Neural cell (in vitro differentiated cells): ENCODE measurements at regions not wholly inside any gene's neighbourhood (a gene's known extent, or its start where the extent isn't known, plus 50 kb on each side); places are given as distances from the start of the nearest gene placed in this dataset.

Experiments used
- H2AFZ ChIP-seq: fragments of 200-600, 300-800 bp; sonication (generic), shearing (Covaris generic); 2 replicates; pipeline ENCODE4 v1.6.0; 2014; ENCODE audit warnings: low read depth, mild to moderate bottlenecking, antibody characterized with exemption, low read length, moderate library complexity
- H3F3A ChIP-seq: fragments of 200-600 bp; shearing (Covaris generic); 2 replicates; pipeline ENCODE4 v1.6.1; 2016; ENCODE audit warnings: mild to moderate bottlenecking, moderate library complexity, mixed read lengths, antibody characterized with exemption, low read length; ENCODE audit not compliant: insufficient read depth, poor library complexity, severe bottlenecking
- H3K27ac ChIP-seq: fragments of 200-600, 300-800 bp; sonication (generic), shearing (Covaris generic); 2 replicates; pipeline ENCODE4 v1.5.1; 2014; ENCODE audit warnings: mild to moderate bottlenecking, low read length, moderate library complexity
- H3K27me3 ChIP-seq: fragments of 300-800, 200-600 bp; sonication (generic), shearing (Covaris generic); 2 replicates; pipeline ENCODE4 v1.6.0; 2014; ENCODE audit warnings: mild to moderate bottlenecking, low read depth, low read length, moderate library complexity; ENCODE audit not compliant: insufficient read depth
- H3K36me3 ChIP-seq: fragments of 300-800, 200-600 bp; sonication (generic), shearing (Covaris generic); 2 replicates; pipeline ENCODE4 v1.5.1; 2014; ENCODE audit warnings: mild to moderate bottlenecking, antibody characterized with exemption, low read length, moderate library complexity; ENCODE audit not compliant: insufficient read depth
- H3K4me2 ChIP-seq: fragments of 300-800, 200-600 bp; sonication (generic), shearing (Covaris generic); 2 replicates; pipeline ENCODE4 v1.6.0; 2014; ENCODE audit warnings: mild to moderate bottlenecking, low read length
- H3K4me3 ChIP-seq: fragments of 300-800, 200-600 bp; sonication (generic), shearing (Covaris generic); 2 replicates; pipeline ENCODE4 v1.5.1; 2014; ENCODE audit warnings: mild to moderate bottlenecking, low read length, moderate library complexity
- H3K79me2 ChIP-seq: fragments of 200-600 bp; shearing (Covaris generic); replicated peaks from 2 replicates; pipeline ENCODE4 v1.6.0; 2014; ENCODE audit warnings: mild to moderate bottlenecking, low read length, moderate library complexity; ENCODE audit not compliant: insufficient read depth
- H3K9ac ChIP-seq: fragments of 300-800, 200-600 bp; sonication (generic), shearing (Covaris generic); 2 replicates; pipeline ENCODE4 v1.6.1; 2016; ENCODE audit warnings: mild to moderate bottlenecking, low read length, mixed read lengths
- H3K9me2 ChIP-seq: fragments of 200-600 bp; shearing (Covaris generic); 2 replicates; pipeline ENCODE4 v1.6.1; 2016; ENCODE audit warnings: mild to moderate bottlenecking, low read length, mixed read lengths; ENCODE audit not compliant: insufficient read depth
- H3K9me3 ChIP-seq: fragments of 200-600, 300-800 bp; sonication (generic), shearing (Covaris generic); 2 replicates; pipeline ENCODE4 v1.6.1; 2016; ENCODE audit warnings: mild to moderate bottlenecking, mixed run types, low read length, moderate library complexity, mixed read lengths
- H4K20me1 ChIP-seq: fragments of 200-600 bp; shearing (Covaris generic); 2 replicates; pipeline ENCODE4 v1.6.1; 2016; ENCODE audit warnings: mild to moderate bottlenecking, mixed run types; ENCODE audit not compliant: insufficient read depth
- CTCF ChIP-seq: fragments of 450-650 bp; IDR thresholded peaks from 2 replicates; pipeline ENCODE4 v1.5.1; 2014; ENCODE audit warnings: antibody characterized with exemption, mild to moderate bottlenecking, moderate library complexity; ENCODE audit not compliant: poor library complexity, severe bottlenecking
- EP300 ChIP-seq: fragments of 450-650 bp; conservative IDR thresholded peaks from 2 replicates; pipeline ENCODE4 v1.6.1; 2014; ENCODE audit warnings: antibody characterized with exemption, mild to moderate bottlenecking, moderate library complexity; ENCODE audit not compliant: poor library complexity, severe bottlenecking
- EZH2 ChIP-seq: fragments of 200-600, 300-800 bp; shearing (Covaris generic), sonication (generic); IDR thresholded peaks from 2 replicates; pipeline ENCODE4 v1.6.1; 2014; ENCODE audit warnings: antibody characterized with exemption, low read length, borderline replicate concordance, mild to moderate bottlenecking; ENCODE audit not compliant: insufficient read depth, poor library complexity, severe bottlenecking
- MXI1 ChIP-seq: fragments of 450-650 bp; conservative IDR thresholded peaks from 2 replicates; pipeline ENCODE4 v1.6.1; 2014; ENCODE audit warnings: antibody characterized with exemption, mild to moderate bottlenecking; ENCODE audit not compliant: poor library complexity, severe bottlenecking
- POLR2AphosphoS5 ChIP-seq: IDR thresholded peaks from 2 replicates; pipeline ENCODE4 v1.6.1; 2012
- RAD21 ChIP-seq: fragments of 450-650 bp; conservative IDR thresholded peaks from 2 replicates; pipeline ENCODE4 v1.6.1; 2014; ENCODE audit warnings: antibody characterized with exemption, mild to moderate bottlenecking, moderate library complexity
- REST ChIP-seq: IDR thresholded peaks from 2 replicates; pipeline ENCODE4 v1.6.1; 2012; ENCODE audit warnings: borderline replicate concordance
- SMC3 ChIP-seq: fragments of 450-650 bp; conservative IDR thresholded peaks from 2 replicates; pipeline ENCODE4 v1.6.1; 2014; ENCODE audit warnings: antibody characterized with exemption, mild to moderate bottlenecking, moderate library complexity; ENCODE audit not compliant: poor library complexity
- TAF1 ChIP-seq: IDR thresholded peaks from 2 replicates; pipeline ENCODE4 v1.6.1; 2012; ENCODE audit warnings: low read depth

- Histone ChIP-seq H3K36me3 (no peaks in the 10 kb centered on the region), H3F3A (no peaks in the 10 kb centered on the region), H3K79me2 (no peaks in the 10 kb centered on the region), H2AFZ (no peak overlapping the region), H3K9me3 (peaks cover 6% of the 10 kb centered on the region), H3K27ac (no peak overlapping the region), H3K9ac (no peak overlapping the region), H3K27me3 (no peaks in the 10 kb centered on the region), H3K4me2 (no peak overlapping the region), H3K4me3 (no peak overlapping the region), H4K20me1 (no peaks in the 10 kb centered on the region), H3K9me2 (no peaks in the 10 kb centered on the region)
- TF ChIP-seq MXI1, result no peak
- no peak for TF ChIP-seq CTCF
- no peak for TF ChIP-seq RAD21
- TF ChIP-seq REST, result no peak
- no peak for TF ChIP-seq EP300
- TF ChIP-seq SMC3, result no peak
- no peak for TF ChIP-seq TAF1
- TF ChIP-seq EZH2, result no peak
- no peak for TF ChIP-seq POLR2AphosphoS5
Measured at GRCh38 chr18:76205906-76206305, 289.1 kb downstream of the ZNF516 start.

GRCh38 chr18:76203552-76203951 is 291.5 kb downstream of the ZNF516 start:
- H3K9ac ChIP-seq, result no peak overlapping the region
- no peaks in the 10 kb centered on the region for H3F3A ChIP-seq
- no peaks in the 10 kb centered on the region for H3K79me2 ChIP-seq
- no peak overlapping the region for H3K4me2 ChIP-seq
- TF ChIP-seq POLR2AphosphoS5 (no peak), SMC3 (no peak), RAD21 (no peak), REST (no peak), MXI1 (no peak), TAF1 (no peak), EZH2 (no peak), CTCF (no peak), EP300 (no peak)
- H3K27ac ChIP-seq, result no peak overlapping the region
- H3K9me3 ChIP-seq, result peaks cover 6% of the 10 kb centered on the region
- H3K9me2 ChIP-seq, result no peaks in the 10 kb centered on the region
- H4K20me1 ChIP-seq, result no peaks in the 10 kb centered on the region
- H2AFZ ChIP-seq, result no peak overlapping the region
- H3K4me3 ChIP-seq, result no peak overlapping the region
- H3K36me3 ChIP-seq, result no peaks in the 10 kb centered on the region
- no peaks in the 10 kb centered on the region for H3K27me3 ChIP-seq
